ENCODE measurements at regions not wholly inside any gene's neighbourhood (a gene's known extent, or its start where the extent isn't known, plus 50 kb on each side); places are given as distances from the start of the nearest gene placed in this dataset.

DNA sequence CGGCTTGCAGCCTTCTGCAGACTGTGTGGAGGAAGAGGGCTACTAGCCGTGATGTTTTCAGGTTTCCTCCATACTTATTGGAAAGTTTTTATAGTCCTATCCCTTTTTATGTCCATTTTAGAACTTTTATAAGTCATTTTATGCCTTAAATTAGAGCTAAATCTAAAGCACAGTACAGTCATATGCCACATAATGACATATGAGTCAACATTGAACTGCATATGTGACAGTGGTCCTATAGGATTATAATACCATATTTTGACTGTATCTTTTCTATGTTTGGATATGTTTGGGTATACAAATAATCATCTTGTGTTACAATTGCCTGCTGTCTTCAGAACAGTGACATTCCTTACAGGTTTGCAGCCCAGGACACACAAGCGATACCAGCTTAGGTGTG, 200.2 kb downstream of the SPRY1 start:
- TF ChIP-seq, protein P1, sequence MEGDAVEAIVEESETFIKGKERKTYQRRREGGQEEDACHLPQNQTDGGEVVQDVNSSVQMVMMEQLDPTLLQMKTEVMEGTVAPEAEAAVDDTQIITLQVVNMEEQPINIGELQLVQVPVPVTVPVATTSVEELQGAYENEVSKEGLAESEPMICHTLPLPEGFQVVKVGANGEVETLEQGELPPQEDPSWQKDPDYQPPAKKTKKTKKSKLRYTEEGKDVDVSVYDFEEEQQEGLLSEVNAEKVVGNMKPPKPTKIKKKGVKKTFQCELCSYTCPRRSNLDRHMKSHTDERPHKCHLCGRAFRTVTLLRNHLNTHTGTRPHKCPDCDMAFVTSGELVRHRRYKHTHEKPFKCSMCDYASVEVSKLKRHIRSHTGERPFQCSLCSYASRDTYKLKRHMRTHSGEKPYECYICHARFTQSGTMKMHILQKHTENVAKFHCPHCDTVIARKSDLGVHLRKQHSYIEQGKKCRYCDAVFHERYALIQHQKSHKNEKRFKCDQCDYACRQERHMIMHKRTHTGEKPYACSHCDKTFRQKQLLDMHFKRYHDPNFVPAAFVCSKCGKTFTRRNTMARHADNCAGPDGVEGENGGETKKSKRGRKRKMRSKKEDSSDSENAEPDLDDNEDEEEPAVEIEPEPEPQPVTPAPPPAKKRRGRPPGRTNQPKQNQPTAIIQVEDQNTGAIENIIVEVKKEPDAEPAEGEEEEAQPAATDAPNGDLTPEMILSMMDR (conservative IDR thresholded peaks at IDR 0.05 in 1 of 2, IDR thresholded peaks at IDR 0.05 in 1 of 2; ENCODE audit: low read depth in 1 of 2, low read length in 2 of 2) = no peak
- no peak for TF ChIP-seq EZH2 (IDR thresholded peaks at IDR 0.05; ENCODE audit: low read length, missing control alignments)

All from fibroblast of lung (primary cell).